Activated CD4-positive, alpha-beta memory T cell treated with anti-CD3 and anti-CD28 coated beads for 36 hours (primary cell): ENCODE measurements at regions not wholly inside any gene's neighbourhood (a gene's known extent, or its start where the extent isn't known, plus 50 kb on each side); places are given as distances from the start of the nearest gene placed in this dataset.

ENCODE experiments used
- CTCF ChIA-PET: fragments of 350-600 bp; sonication (Branson Sonifier 250); formaldehyde crosslinking; loops from one replicate; lab custom pipeline; 2021; ENCODE audit warnings: antibody characterized with exemption, inconsistent platforms; lab: Charles Lee
- POLR2A ChIA-PET: fragments of 350-600 bp; sonication (Branson Sonifier 250); formaldehyde crosslinking; loops from one replicate; lab custom pipeline; 2021; ENCODE audit warnings: antibody characterized with exemption; lab: Charles Lee
- DNase-seq: peaks from one replicate; pipeline ENCODE4 v3.0.0-alpha.2; 2020
- H3K27ac Mint-ChIP-seq: one replicate; pipeline ENCODE4 v1.8.0; 2021; ENCODE audit warnings: mixed read lengths
- H3K27me3 Mint-ChIP-seq: one replicate; pipeline ENCODE4 v1.8.0; 2021; ENCODE audit warnings: mixed read lengths
- H3K36me3 Mint-ChIP-seq: one replicate; pipeline ENCODE4 v1.8.0; 2021; ENCODE audit warnings: mixed read lengths
- H3K4me1 Mint-ChIP-seq: one replicate; pipeline ENCODE4 v1.8.0; 2021; ENCODE audit warnings: low read depth, mixed read lengths
- H3K4me3 Mint-ChIP-seq: one replicate; pipeline ENCODE4 v1.8.0; 2021; ENCODE audit warnings: mild to moderate bottlenecking, mixed read lengths
- H3K9me3 Mint-ChIP-seq: one replicate; pipeline ENCODE4 v1.8.0; 2021; ENCODE audit warnings: mixed read lengths
- intact Hi-C: fragments of 100-400 bp; cut with micrococcal nuclease; formaldehyde crosslinking; loops from one replicate; pipeline ENCODE4 v1.15.1; 2023

- no peaks in the 10 kb centered on the region for H3K4me1 Mint-ChIP-seq
- H3K4me3 Mint-ChIP-seq, result no peak overlapping the region
- intact Hi-C loops, result no loop called here
- ChIA-PET CTCF (no interaction called here), POLR2A (no interaction called here)
- H3K27ac Mint-ChIP-seq, result no peak overlapping the region
- DNase-seq, result no peak
- H3K9me3 Mint-ChIP-seq, result no peaks in the 10 kb centered on the region
- no peaks in the 10 kb centered on the region for H3K36me3 Mint-ChIP-seq
- peaks cover 6% of the 10 kb centered on the region for H3K27me3 Mint-ChIP-seq
Measured at GRCh38 chr2:6683516-6683915, 182.2 kb downstream of the CMPK2 start.

- no peak for DNase-seq
- intact Hi-C loops, result no loop called here
- ChIA-PET CTCF (no interaction called here), POLR2A (no interaction called here)
- Mint-ChIP-seq H3K27me3 (peaks cover 4% of the 10 kb centered on the region), H3K9me3 (no peaks in the 10 kb centered on the region), H3K4me1 (no peaks in the 10 kb centered on the region), H3K4me3 (no peak overlapping the region), H3K36me3 (no peaks in the 10 kb centered on the region), H3K27ac (no peak overlapping the region)
Measured at GRCh38 chr2:6685447-6685846, 180.3 kb downstream of the CMPK2 start.

GRCh38 chr2:6692056-6692455, 173.7 kb downstream of the CMPK2 start:
- no peak for DNase-seq
- no peak overlapping the region for H3K27ac Mint-ChIP-seq
- intact Hi-C loops, result no loop called here
- no peak overlapping the region for H3K4me3 Mint-ChIP-seq
- H3K9me3 Mint-ChIP-seq, result no peaks in the 10 kb centered on the region
- no peaks in the 10 kb centered on the region for H3K4me1 Mint-ChIP-seq
- ChIA-PET POLR2A (no interaction called here), CTCF (no interaction called here)
- no peaks in the 10 kb centered on the region for H3K36me3 Mint-ChIP-seq
- no peaks in the 10 kb centered on the region for H3K27me3 Mint-ChIP-seq

GRCh38 chr2:6692819-6693218, 172.9 kb downstream of the CMPK2 start:
- POLR2A ChIA-PET, result no interaction called here
- DNase-seq, result no peak
- no peak overlapping the region for H3K4me3 Mint-ChIP-seq
- H3K36me3 Mint-ChIP-seq, result no peaks in the 10 kb centered on the region
- H3K27ac Mint-ChIP-seq, result no peak overlapping the region
- H3K9me3 Mint-ChIP-seq, result no peaks in the 10 kb centered on the region
- H3K4me1 Mint-ChIP-seq, result no peaks in the 10 kb centered on the region
- no peaks in the 10 kb centered on the region for H3K27me3 Mint-ChIP-seq
- intact Hi-C loops, result no loop called here
- CTCF ChIA-PET, result no interaction called here

GRCh38 chr2:6694555-6694954, 171.2 kb downstream of the CMPK2 start:
- H3K9me3 Mint-ChIP-seq, result no peaks in the 10 kb centered on the region
- no peaks in the 10 kb centered on the region for H3K27me3 Mint-ChIP-seq
- H3K4me3 Mint-ChIP-seq, result no peak overlapping the region
- H3K27ac Mint-ChIP-seq, result no peak overlapping the region
- no peaks in the 10 kb centered on the region for H3K36me3 Mint-ChIP-seq
- no peaks in the 10 kb centered on the region for H3K4me1 Mint-ChIP-seq
- ChIA-PET POLR2A (no interaction called here), CTCF (no interaction called here)
- intact Hi-C loops, result no loop called here
- no peak for DNase-seq

GRCh38 chr2:6700335-6700734, 165.4 kb downstream of the CMPK2 start:
- ChIA-PET CTCF (no interaction called here), POLR2A (no interaction called here)
- Mint-ChIP-seq H3K27ac (no peak overlapping the region), H3K27me3 (no peaks in the 10 kb centered on the region), H3K36me3 (peaks cover 2% of the 10 kb centered on the region), H3K9me3 (peaks cover 17% of the 10 kb centered on the region), H3K4me3 (no peak overlapping the region), H3K4me1 (no peaks in the 10 kb centered on the region)
- intact Hi-C loops, result no loop called here
- no peak for DNase-seq

- no peaks in the 10 kb centered on the region for H3K4me1 Mint-ChIP-seq
- ChIA-PET CTCF (no interaction called here), POLR2A (no interaction called here)
- H3K4me3 Mint-ChIP-seq, result no peak overlapping the region
- H3K36me3 Mint-ChIP-seq, result peaks cover 2% of the 10 kb centered on the region
- no peaks in the 10 kb centered on the region for H3K27me3 Mint-ChIP-seq
- intact Hi-C loops, result no loop called here
- H3K9me3 Mint-ChIP-seq, result peaks cover 19% of the 10 kb centered on the region
- no peak for DNase-seq
- no peak overlapping the region for H3K27ac Mint-ChIP-seq
Measured at GRCh38 chr2:6704077-6704476, 161.6 kb downstream of the CMPK2 start.

- Mint-ChIP-seq H3K4me1 (no peaks in the 10 kb centered on the region), H3K27me3 (peaks cover 2% of the 10 kb centered on the region), H3K9me3 (no peaks in the 10 kb centered on the region), H3K36me3 (no peaks in the 10 kb centered on the region), H3K4me3 (no peak overlapping the region), H3K27ac (no peak overlapping the region)
- ChIA-PET POLR2A (no interaction called here), CTCF (no interaction called here)
- DNase-seq, result no peak
- intact Hi-C loops, result no loop called here
Measured at GRCh38 chr2:6721395-6721794, 144.3 kb downstream of the CMPK2 start.

GRCh38 chr2:6722574-6722973, 143.1 kb downstream of the CMPK2 start:
- intact Hi-C loops, result no loop called here
- POLR2A ChIA-PET, result no interaction called here

GRCh38 chr2:6723865-6724604, 141.7 kb downstream of the CMPK2 start:
- Mint-ChIP-seq H3K4me3 (no peak overlapping the region), H3K27ac (no peak overlapping the region), H3K4me1 (no peaks in the 10 kb centered on the region), H3K9me3 (no peaks in the 10 kb centered on the region), H3K27me3 (peaks cover 2% of the 10 kb centered on the region), H3K36me3 (no peaks in the 10 kb centered on the region)
- DNase-seq, result no peak
- POLR2A ChIA-PET, result no interaction called here
- CTCF ChIA-PET, result interaction anchor here (1.2 kb wide), 1 partner anchor 50 kb away, joined by 3 read pairs; no protein-coding TSS in a partner anchor
- intact Hi-C loops, result no loop called here

More at GRCh38 chr2:6722574-6722973, 143.1 kb downstream of the CMPK2 start:
- Mint-ChIP-seq H3K9me3 (no peaks in the 10 kb centered on the region), H3K36me3 (no peaks in the 10 kb centered on the region), H3K27me3 (peaks cover 2% of the 10 kb centered on the region), H3K4me3 (no peak overlapping the region), H3K4me1 (no peaks in the 10 kb centered on the region), H3K27ac (no peak overlapping the region)
- CTCF ChIA-PET, result no interaction called here
- DNase-seq, result no peak

- ChIA-PET POLR2A (no interaction called here), CTCF (no interaction called here)
- H3K27me3 Mint-ChIP-seq, result peaks cover 2% of the 10 kb centered on the region
- no peaks in the 10 kb centered on the region for H3K9me3 Mint-ChIP-seq
- no peak overlapping the region for H3K4me3 Mint-ChIP-seq
- DNase-seq, result no peak
- H3K4me1 Mint-ChIP-seq, result no peaks in the 10 kb centered on the region
- no peaks in the 10 kb centered on the region for H3K36me3 Mint-ChIP-seq
- H3K27ac Mint-ChIP-seq, result no peak overlapping the region
- intact Hi-C loops, result no loop called here
Measured at GRCh38 chr2:6724605-6725140, 141.0 kb downstream of the CMPK2 start.

GRCh38 chr2:6728156-6728555, 137.6 kb downstream of the CMPK2 start:
- H3K36me3 Mint-ChIP-seq, result no peaks in the 10 kb centered on the region
- ChIA-PET CTCF (no interaction called here), POLR2A (no interaction called here)
- intact Hi-C loops, result no loop called here
- DNase-seq, result no peak
- H3K27me3 Mint-ChIP-seq, result peaks cover 2% of the 10 kb centered on the region
- H3K27ac Mint-ChIP-seq, result no peak overlapping the region
- no peaks in the 10 kb centered on the region for H3K9me3 Mint-ChIP-seq
- no peaks in the 10 kb centered on the region for H3K4me1 Mint-ChIP-seq
- no peak overlapping the region for H3K4me3 Mint-ChIP-seq

- Mint-ChIP-seq H3K4me1 (no peaks in the 10 kb centered on the region), H3K27me3 (no peaks in the 10 kb centered on the region), H3K36me3 (no peaks in the 10 kb centered on the region), H3K27ac (no peak overlapping the region), H3K4me3 (no peak overlapping the region), H3K9me3 (no peaks in the 10 kb centered on the region)
- POLR2A ChIA-PET, result no interaction called here
- intact Hi-C loops, result no loop called here
- no peak for DNase-seq
- CTCF ChIA-PET, result interaction anchor here (0.7 kb wide), 1 partner anchor 45 kb away, joined by 3 read pairs; no protein-coding TSS in a partner anchor
Measured at GRCh38 chr2:6730003-6730402, 135.7 kb downstream of the CMPK2 start.
